ENCODE measurements at regions not wholly inside any gene's neighbourhood (a gene's known extent, or its start where the extent isn't known, plus 50 kb on each side); places are given as distances from the start of the nearest gene placed in this dataset.

- TF ChIP-seq EZH2 (IDR thresholded peaks at IDR 0.05; ENCODE audit: borderline replicate concordance, control insufficient read depth, low read depth, low read length), result no peak
- TF ChIP-seq POLR2A (IDR thresholded peaks at IDR 0.05; ENCODE audit: low read depth, low read length), result no peak
- TF ChIP-seq, protein P1, sequence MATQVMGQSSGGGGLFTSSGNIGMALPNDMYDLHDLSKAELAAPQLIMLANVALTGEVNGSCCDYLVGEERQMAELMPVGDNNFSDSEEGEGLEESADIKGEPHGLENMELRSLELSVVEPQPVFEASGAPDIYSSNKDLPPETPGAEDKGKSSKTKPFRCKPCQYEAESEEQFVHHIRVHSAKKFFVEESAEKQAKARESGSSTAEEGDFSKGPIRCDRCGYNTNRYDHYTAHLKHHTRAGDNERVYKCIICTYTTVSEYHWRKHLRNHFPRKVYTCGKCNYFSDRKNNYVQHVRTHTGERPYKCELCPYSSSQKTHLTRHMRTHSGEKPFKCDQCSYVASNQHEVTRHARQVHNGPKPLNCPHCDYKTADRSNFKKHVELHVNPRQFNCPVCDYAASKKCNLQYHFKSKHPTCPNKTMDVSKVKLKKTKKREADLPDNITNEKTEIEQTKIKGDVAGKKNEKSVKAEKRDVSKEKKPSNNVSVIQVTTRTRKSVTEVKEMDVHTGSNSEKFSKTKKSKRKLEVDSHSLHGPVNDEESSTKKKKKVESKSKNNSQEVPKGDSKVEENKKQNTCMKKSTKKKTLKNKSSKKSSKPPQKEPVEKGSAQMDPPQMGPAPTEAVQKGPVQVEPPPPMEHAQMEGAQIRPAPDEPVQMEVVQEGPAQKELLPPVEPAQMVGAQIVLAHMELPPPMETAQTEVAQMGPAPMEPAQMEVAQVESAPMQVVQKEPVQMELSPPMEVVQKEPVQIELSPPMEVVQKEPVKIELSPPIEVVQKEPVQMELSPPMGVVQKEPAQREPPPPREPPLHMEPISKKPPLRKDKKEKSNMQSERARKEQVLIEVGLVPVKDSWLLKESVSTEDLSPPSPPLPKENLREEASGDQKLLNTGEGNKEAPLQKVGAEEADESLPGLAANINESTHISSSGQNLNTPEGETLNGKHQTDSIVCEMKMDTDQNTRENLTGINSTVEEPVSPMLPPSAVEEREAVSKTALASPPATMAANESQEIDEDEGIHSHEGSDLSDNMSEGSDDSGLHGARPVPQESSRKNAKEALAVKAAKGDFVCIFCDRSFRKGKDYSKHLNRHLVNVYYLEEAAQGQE (IDR thresholded peaks at IDR 0.05; ENCODE audit: low read depth, low read length), result no peak
- no peak for TF ChIP-seq YY1 (IDR thresholded peaks at IDR 0.05; ENCODE audit: low read depth, low read length)
- no peak for TF ChIP-seq NR2C1 (IDR thresholded peaks at IDR 0.05)
- TF ChIP-seq, protein P2, sequence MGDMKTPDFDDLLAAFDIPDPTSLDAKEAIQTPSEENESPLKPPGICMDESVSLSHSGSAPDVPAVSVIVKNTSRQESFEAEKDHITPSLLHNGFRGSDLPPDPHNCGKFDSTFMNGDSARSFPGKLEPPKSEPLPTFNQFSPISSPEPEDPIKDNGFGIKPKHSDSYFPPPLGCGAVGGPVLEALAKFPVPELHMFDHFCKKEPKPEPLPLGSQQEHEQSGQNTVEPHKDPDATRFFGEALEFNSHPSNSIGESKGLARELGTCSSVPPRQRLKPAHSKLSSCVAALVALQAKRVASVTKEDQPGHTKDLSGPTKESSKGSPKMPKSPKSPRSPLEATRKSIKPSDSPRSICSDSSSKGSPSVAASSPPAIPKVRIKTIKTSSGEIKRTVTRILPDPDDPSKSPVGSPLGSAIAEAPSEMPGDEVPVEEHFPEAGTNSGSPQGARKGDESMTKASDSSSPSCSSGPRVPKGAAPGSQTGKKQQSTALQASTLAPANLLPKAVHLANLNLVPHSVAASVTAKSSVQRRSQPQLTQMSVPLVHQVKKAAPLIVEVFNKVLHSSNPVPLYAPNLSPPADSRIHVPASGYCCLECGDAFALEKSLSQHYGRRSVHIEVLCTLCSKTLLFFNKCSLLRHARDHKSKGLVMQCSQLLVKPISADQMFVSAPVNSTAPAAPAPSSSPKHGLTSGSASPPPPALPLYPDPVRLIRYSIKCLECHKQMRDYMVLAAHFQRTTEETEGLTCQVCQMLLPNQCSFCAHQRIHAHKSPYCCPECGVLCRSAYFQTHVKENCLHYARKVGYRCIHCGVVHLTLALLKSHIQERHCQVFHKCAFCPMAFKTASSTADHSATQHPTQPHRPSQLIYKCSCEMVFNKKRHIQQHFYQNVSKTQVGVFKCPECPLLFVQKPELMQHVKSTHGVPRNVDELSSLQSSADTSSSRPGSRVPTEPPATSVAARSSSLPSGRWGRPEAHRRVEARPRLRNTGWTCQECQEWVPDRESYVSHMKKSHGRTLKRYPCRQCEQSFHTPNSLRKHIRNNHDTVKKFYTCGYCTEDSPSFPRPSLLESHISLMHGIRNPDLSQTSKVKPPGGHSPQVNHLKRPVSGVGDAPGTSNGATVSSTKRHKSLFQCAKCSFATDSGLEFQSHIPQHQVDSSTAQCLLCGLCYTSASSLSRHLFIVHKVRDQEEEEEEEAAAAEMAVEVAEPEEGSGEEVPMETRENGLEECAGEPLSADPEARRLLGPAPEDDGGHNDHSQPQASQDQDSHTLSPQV (IDR thresholded peaks at IDR 0.05), result no peak
- TF ChIP-seq CBX5 (IDR thresholded peaks at IDR 0.05; ENCODE audit: low read depth), result no peak
- no peak for TF ChIP-seq ETV6 (conservative IDR thresholded peaks at IDR 0.05 in 1 of 2, IDR thresholded peaks at IDR 0.05 in 1 of 2; ENCODE audit: borderline replicate concordance in 1 of 2, low read depth in 1 of 2)
- TF ChIP-seq CTCF (IDR thresholded peaks at IDR 0.05 in 2 of 3, conservative IDR thresholded peaks at IDR 0.05 in 1 of 3; ENCODE audit: control insufficient read depth in 2 of 3, extremely low read depth in 1 of 3, insufficient read depth in 1 of 3, low read depth in 3 of 3, low read length in 3 of 3), result no peak
These were observed 192.2 kb upstream of the POU3F2 start for GRCh38 chr6:98641949-98642719.

All from GM12878 (cell line).